GM21447 (cell line): ENCODE measurements at regions not wholly inside any gene's neighbourhood (a gene's known extent, or its start where the extent isn't known, plus 50 kb on each side); places are given as distances from the start of the nearest gene placed in this dataset.

Source experiments
- ATAC-seq: cut with Tn5 transposase; IDR thresholded peaks from one replicate; pipeline ENCODE4 v1.9.1; 2021; ENCODE audit not compliant: unreplicated experiment

- no peak for ATAC-seq
Observed at GRCh38 chr5:3654515-3654914, 58.9 kb downstream of the IRX1 start.

- no peak for ATAC-seq
Observed at GRCh38 chr5:3656803-3657202, 61.2 kb downstream of the IRX1 start.

DNA sequence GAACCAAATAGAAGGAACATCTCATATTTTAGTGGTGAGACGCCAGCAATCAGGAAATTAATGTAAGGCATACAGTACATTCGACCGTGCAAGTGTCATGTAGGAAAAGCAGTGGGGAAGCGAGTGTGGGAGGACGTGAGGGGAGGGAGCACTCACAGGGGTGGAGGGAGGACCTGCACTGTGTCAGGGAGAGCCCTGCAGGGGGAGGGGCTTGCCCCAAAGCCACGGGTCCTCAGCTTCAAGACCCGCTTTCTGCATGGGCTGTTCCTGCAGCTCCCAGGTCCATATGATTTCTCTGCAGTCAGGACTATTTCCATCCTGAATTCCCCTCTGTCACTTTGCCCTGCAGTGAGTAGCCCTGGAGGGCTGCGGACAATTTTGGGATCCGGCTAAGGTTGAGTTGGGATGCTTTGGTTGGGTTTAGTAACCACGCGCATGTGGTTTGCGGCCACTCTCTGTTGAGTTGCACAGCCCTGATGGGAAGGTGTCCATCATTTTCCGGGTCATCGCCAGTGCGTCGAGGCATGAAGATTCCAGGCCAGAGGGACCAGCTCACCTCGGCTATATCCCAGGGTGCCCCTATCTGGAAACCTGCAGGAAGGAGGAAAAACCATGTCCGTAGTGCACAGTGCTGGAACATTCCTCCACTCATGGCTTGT lies 61.9 kb downstream of the IRX1 start:
- no peak for ATAC-seq

GRCh38 chr5:3658929-3659328 lies 63.3 kb downstream of the IRX1 start:
- ATAC-seq, result no peak

DNA sequence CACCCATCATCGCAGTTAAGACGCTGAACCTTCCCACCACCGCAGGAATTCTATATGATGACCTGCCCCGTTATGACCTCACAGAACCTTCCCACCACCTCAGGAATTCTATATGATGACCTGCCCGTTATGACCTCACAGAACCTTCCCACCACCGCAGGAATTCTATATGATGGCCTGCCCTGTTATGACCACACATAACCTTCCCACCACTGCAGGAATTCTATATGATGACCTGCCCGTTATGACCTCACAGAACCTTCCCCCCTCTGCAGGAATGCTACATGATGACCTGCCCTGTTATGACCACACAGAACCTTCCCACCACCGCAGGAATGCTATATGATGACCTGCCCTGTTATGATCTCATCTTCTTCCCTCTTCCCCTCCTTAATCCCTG lies 64.3 kb downstream of the IRX1 start:
- ATAC-seq, result no peak

DNA sequence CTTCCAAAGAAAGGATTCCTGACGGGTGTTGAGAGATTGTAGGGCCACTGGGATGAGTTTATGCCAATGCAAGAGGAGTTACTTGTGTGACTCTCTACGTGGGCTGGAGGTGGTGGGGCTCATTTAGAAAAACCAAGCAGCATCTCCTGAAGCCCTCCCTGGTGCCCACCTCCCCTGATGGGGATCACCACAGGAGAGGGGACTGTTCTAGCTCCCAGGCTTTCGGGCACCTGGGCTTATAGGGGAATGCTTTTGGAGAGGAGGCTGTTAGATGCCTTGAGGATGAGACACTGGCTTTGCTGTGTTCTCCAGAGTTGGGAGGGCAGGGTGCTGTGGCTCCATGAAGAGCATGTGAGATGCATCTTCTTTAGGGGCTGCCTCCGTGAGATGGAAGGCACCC lies 65.0 kb downstream of the IRX1 start:
- no peak for ATAC-seq

GRCh38 chr5:3661755-3662296 lies 66.2 kb downstream of the IRX1 start:
- no peak for ATAC-seq

DNA sequence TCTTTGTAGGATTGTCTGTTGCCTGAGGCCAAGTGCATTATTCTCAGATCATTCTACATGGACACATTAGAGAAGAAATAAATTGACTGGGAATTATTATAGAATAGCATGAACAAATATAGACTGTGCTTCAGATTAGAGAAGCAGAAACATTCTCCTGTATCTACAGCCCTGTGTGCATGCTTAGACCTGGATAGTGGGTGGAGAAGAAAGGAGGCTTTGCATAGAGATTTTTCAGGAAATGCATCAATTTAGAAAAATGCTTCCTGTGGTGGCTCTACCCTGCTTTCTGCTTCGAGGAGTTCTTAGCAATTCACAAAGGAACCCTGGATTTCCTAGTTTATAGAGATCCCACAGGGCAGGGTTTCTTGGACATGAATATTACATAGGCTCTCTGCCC lies 66.7 kb downstream of the IRX1 start:
- ATAC-seq, result no peak

GRCh38 chr5:3671337-3671736 lies 75.7 kb downstream of the IRX1 start:
- no peak for ATAC-seq

DNA sequence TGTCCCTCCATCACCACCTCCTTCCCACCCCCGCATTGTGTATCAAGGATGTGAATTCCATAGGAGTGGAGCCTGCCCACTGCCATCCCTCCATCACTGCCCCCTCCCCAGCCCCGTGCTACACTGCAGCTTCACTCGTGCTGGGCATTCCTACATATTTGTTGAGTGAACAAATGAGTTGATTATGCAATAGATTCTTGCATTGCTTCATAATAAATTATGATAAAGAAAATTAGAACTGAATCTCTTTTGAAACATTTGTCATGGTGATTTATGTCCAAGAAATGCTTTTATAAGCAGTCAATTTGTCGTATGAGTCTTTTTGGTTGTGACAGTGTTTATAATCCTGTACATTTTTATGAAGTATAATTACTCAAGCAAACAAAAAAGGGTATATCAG lies 83.2 kb downstream of the IRX1 start:
- ATAC-seq, result no peak

DNA sequence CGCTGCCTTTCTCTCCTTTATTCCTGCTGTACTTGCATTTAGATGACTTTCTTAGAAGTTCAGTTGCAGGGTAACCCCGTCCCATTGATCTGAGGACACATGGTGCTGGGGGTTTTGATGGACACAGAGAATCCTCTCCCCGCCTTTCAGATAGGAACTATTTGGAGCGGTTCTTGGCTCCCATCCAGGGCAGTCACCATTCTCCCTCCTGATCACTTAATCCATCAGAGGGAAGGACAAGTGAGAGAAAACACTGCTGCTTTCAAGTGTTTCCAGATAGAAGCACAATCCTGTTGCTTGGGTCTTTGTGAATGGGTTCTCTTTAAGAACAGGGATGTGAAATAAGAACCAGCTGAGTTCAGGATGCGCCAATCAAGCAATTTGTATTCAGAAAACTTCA lies 85.2 kb downstream of the IRX1 start:
- no peak for ATAC-seq

DNA sequence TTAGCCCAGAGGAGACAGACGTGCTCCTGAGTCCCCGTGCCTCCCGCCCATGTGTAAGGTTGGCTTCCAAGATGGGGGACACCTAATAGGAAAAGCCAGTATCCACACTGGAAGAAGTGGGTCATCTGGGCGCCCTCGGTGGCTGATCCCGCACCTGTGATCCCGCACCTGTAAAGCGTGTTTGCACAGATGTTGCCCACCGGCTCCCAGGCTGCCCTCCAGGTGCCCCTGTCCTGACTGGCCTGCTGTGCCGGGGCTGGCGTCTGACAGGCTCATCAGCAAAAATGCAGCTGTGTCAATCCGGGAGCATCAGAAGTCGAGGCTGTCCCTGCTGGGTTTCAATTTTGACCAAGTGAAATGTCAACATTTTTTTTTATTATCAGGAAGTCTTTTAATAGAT lies 88.5 kb downstream of the IRX1 start:
- no peak for ATAC-seq

- no peak for ATAC-seq
Observed at GRCh38 chr5:3684771-3685354, 89.2 kb downstream of the IRX1 start.

DNA sequence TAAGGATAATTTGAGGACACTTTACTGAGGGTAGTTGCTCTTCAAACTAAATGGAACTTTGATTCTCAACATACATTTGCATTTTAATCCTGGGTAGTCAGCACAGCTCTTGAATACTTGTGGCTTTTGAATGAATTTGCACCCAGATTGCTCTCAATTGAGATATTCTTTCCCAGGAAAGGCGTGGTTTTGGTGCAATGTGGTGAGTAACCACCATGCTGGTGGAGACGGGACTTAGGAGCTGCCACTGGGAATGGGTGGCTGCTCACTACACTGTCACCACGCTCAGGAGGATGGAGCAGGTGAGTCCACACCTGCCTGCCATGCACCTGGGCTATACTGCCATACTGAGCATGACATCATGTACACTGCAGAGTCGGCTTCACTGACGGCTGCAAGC lies 99.2 kb downstream of the IRX1 start:
- no peak for ATAC-seq

DNA sequence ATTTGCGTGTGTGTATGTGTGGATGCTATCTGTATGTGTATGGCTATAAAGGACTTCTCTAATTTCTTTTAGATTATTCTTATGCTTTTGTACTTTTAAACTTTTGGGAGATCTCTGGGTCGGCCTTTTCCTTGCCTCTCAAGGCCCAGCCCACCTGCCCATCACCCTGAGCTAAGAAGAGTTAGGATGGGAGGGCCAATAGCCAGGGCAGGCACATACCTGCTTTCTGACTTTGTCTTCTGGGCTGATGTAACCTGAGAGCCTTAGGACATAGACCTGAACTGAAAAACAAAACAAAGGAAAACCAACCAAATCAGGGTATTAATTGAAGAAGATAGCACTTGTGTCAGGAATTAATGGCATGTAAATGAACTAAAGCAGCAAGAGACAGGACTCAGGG lies 100.2 kb downstream of the IRX1 start:
- ATAC-seq, result no peak

DNA sequence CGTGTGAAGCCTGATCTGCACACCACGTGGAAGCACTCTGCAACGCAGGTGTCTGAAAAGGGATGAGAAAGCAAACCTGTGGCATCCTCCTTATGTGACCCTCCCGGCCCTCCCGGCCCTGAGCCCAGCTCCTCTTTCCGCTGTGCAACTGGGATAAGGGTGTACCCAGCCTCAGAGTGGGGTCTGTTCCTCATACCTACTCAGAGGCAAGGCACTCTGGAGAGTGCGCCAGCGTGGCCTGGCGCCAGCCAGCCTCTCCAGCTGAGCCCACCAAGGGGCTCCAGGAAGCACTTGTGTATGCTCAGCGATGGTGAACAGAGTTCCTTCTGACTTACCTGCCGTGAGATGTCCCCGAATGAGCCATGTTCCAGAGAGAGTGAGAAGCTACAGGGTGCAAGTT lies 102.8 kb downstream of the IRX1 start:
- no peak for ATAC-seq

DNA sequence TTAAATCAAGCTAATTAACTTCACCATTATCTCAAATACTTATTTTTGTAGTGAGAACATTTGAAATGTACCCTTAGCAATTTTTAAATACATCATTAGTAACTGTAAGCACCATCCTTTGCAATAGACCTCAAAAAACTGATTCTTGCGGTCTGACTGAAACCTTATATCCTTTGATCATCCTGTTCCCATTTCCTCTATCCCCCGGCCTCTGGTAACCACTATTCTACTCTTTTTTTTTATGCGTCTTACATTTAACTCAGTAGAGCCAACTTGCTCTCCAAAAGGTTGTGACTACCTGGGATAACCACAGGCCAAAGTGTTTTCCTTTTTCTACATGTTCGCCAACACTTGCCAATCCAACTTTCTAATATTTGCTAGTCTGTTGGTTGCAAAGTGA lies 106.1 kb downstream of the IRX1 start:
- no peak for ATAC-seq

- no peak for ATAC-seq
Observed at GRCh38 chr5:3704661-3705060, 109.0 kb downstream of the IRX1 start.

- ATAC-seq, result no peak
Observed at GRCh38 chr5:3709068-3709716, 113.6 kb downstream of the IRX1 start.

- no peak for ATAC-seq
Observed at GRCh38 chr5:3709717-3710348, 114.2 kb downstream of the IRX1 start.

- no peak for ATAC-seq
Observed at GRCh38 chr5:3715062-3715461, 119.4 kb downstream of the IRX1 start.

DNA sequence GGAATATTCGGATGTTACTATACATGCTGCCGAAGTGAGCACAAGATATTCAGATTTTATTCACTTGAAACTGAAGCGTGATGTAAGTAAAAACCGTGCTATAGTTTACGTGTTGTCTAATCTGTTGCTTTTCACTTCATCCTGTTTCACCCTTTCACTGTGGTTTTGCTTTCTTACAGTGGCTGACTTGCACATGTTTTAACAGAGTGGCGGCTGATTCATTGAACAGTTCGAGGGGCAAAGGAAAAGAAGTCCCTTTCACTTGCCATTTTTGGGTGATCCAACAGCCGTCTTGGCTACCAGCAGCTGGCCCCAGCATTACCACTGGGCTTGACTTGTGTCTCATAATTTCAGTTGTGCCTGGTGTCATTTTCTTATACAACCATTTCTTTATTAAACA lies 134.0 kb downstream of the IRX1 start:
- ATAC-seq, result no peak
